DND-41 (cell line): ENCODE measurements at regions not wholly inside any gene's neighbourhood (a gene's known extent, or its start where the extent isn't known, plus 50 kb on each side); places are given as distances from the start of the nearest gene placed in this dataset.

Experiments used
- ATAC-seq: fragments of 200-7000 bp; cut with Tn5 transposase; 3 replicates; pipeline ENCODE4 v1.9.1; 2021; ENCODE audit warnings: low read depth; ENCODE audit not compliant: insufficient read depth
- DNase-seq: peaks from one replicate; pipeline ENCODE4 v3.0.0-alpha.2; 2020
- H2AFZ ChIP-seq: 2 replicates; pipeline ENCODE4 v1.6.0; 2012; ENCODE audit warnings: low read depth, low read length
- H3K27ac ChIP-seq: 2 replicates; pipeline ENCODE4 v1.5.1; 2012; ENCODE audit warnings: low read length, inconsistent platforms
- H3K27me3 ChIP-seq: fragments of 200-600 bp; sonication (generic); 2 replicates; pipeline ENCODE4 v1.6.0; 2012; ENCODE audit warnings: low read length, mild to moderate bottlenecking, inconsistent platforms; ENCODE audit not compliant: insufficient read depth, poor library complexity
- H3K36me3 ChIP-seq: 2 replicates; pipeline ENCODE4 v1.5.1; 2012; ENCODE audit warnings: low read length, inconsistent platforms; ENCODE audit not compliant: insufficient read depth
- H3K4me1 ChIP-seq: 2 replicates; pipeline ENCODE4 v1.5.1; 2012; ENCODE audit warnings: mild to moderate bottlenecking, low read length; ENCODE audit not compliant: insufficient read depth
- H3K4me2 ChIP-seq: 2 replicates; pipeline ENCODE4 v1.6.0; 2012; ENCODE audit warnings: mild to moderate bottlenecking, moderate library complexity, low read length, inconsistent platforms; ENCODE audit not compliant: insufficient read depth
- H3K4me3 ChIP-seq, 2 experiments: fragments of 200-600 bp in 1 of 2; shearing (Covaris generic) in 1 of 2; 2 replicates each; pipeline ENCODE4 v1.5.1; 2012 to 2016; ENCODE audit warnings: inconsistent platforms in 2 of 2, low read length in 2 of 2, mild to moderate bottlenecking in 2 of 2, low read depth in 1 of 2, moderate library complexity in 1 of 2
- H3K79me2 ChIP-seq: 2 replicates; pipeline ENCODE4 v1.6.0; 2012; ENCODE audit warnings: low read length, inconsistent platforms; ENCODE audit not compliant: insufficient read depth
- H3K9ac ChIP-seq: 2 replicates; pipeline ENCODE4 v1.6.0; 2012; ENCODE audit warnings: low read depth, mild to moderate bottlenecking, inconsistent platforms, low read length, moderate library complexity
- H3K9me3 ChIP-seq: 2 replicates; pipeline ENCODE4 v1.5.1; 2012; ENCODE audit warnings: low read length, moderate library complexity, mild to moderate bottlenecking, inconsistent platforms; ENCODE audit not compliant: insufficient read depth, severe bottlenecking
- H4K20me1 ChIP-seq: 2 replicates; pipeline ENCODE4 v1.6.0; 2012; ENCODE audit warnings: low read length; ENCODE audit not compliant: insufficient read depth
- CTCF ChIP-seq: IDR thresholded peaks from 2 replicates; pipeline ENCODE4 v1.5.1; 2012; ENCODE audit warnings: borderline replicate concordance, low read length, moderate library complexity, mild to moderate bottlenecking; ENCODE audit not compliant: poor library complexity, severe bottlenecking; ENCODE audit errors: extremely low read depth
- EZH2 ChIP-seq: IDR thresholded peaks from 3 replicates; pipeline ENCODE4 v1.6.1; 2012; ENCODE audit warnings: borderline replicate concordance, low read depth, mild to moderate bottlenecking, moderate library complexity, low read length, inconsistent platforms; ENCODE audit not compliant: severe bottlenecking

GRCh38 chr18:75132931-75133525 lies 75.9 kb downstream of the PTGR3 start:
- H3K36me3 ChIP-seq: no peaks in the 10 kb centered on the region
- no peak overlapping the region for H2AFZ ChIP-seq
- H4K20me1 ChIP-seq: no peaks in the 10 kb centered on the region

GRCh38 chr18:75132098-75132870 lies 76.7 kb downstream of the PTGR3 start:
- Histone ChIP-seq H3K36me3 (no peaks in the 10 kb centered on the region), H3K79me2 (no peaks in the 10 kb centered on the region), H4K20me1 (no peaks in the 10 kb centered on the region), H3K9me3 (no peaks in the 10 kb centered on the region), H2AFZ (no peak overlapping the region), H3K4me3 (no peak overlapping the region), H3K27ac (no peak overlapping the region), H3K4me1 (no peaks in the 10 kb centered on the region), H3K4me2 (no peak overlapping the region), H3K9ac (no peak overlapping the region), H3K27me3 (no peaks in the 10 kb centered on the region)
- no peak for DNase-seq
- no peak for TF ChIP-seq EZH2
- no peak for TF ChIP-seq CTCF
- no peak for ATAC-seq

More at GRCh38 chr18:75132931-75133525, 75.9 kb downstream of the PTGR3 start:
- TF ChIP-seq EZH2 (no peak), CTCF (no peak)
- DNase-seq (no peak), ATAC-seq (no peak)
- Histone ChIP-seq H3K9me3 (no peaks in the 10 kb centered on the region), H3K9ac (no peak overlapping the region), H3K27me3 (no peaks in the 10 kb centered on the region), H3K4me3 (no peak overlapping the region), H3K79me2 (no peaks in the 10 kb centered on the region), H3K27ac (no peak overlapping the region), H3K4me1 (no peaks in the 10 kb centered on the region), H3K4me2 (no peak overlapping the region)

- Histone ChIP-seq H3K4me2 (no peak overlapping the region), H3K36me3 (no peaks in the 10 kb centered on the region), H3K4me3 (no peak overlapping the region), H3K9me3 (no peaks in the 10 kb centered on the region), H4K20me1 (no peaks in the 10 kb centered on the region), H2AFZ (no peak overlapping the region), H3K27ac (no peak overlapping the region), H3K79me2 (no peaks in the 10 kb centered on the region), H3K9ac (no peak overlapping the region), H3K4me1 (no peaks in the 10 kb centered on the region), H3K27me3 (no peaks in the 10 kb centered on the region)
- DNase-seq (no peak), ATAC-seq (no peak)
- TF ChIP-seq EZH2: no peak
- TF ChIP-seq CTCF: no peak
Observed at GRCh38 chr18:75131381-75132000, 77.4 kb downstream of the PTGR3 start.
